ENCODE measurements at regions not wholly inside any gene's neighbourhood (a gene's known extent, or its start where the extent isn't known, plus 50 kb on each side); places are given as distances from the start of the nearest gene placed in this dataset.

DNA sequence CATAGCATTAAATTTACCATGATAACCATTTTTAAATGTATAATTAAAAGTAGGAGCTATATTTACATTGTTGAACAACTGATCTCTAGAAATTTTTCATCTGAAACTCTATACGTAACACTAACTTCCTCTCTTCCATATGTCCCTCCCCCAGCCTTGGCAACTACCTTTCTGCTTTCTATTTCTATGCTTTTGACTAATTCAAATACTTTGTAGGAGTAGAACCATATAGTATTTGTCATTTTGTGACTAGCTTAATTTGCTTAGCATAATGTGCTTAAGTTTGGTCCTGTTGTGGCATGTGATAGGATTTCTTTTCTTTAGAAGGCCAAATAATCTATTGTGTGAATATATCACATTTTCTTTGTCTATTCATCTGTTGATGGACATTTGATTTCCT, 225.3 kb upstream of the POT1 start:
- Histone ChIP-seq H3K27me3 (no peaks in the 10 kb centered on the region), H3K79me2 (ENCODE audit: low read depth) (no peaks in the 10 kb centered on the region), H3K9ac (no peak overlapping the region), H3K4me2 (no peak overlapping the region), H3K4me1 (peaks cover 5% of the 10 kb centered on the region), H3K36me3 (no peaks in the 10 kb centered on the region), H3F3A (ENCODE audit: low read depth) (no peaks in the 10 kb centered on the region), H3K9me3 (ENCODE audit: low read depth) (no peaks in the 10 kb centered on the region), H4K20me1 (ENCODE audit: low read depth) (no peaks in the 10 kb centered on the region), H2AFZ (replicated peaks) (no peak overlapping the region), H3K27ac (no peak overlapping the region), H3K4me3 (no peak overlapping the region)
- H3K36me3 Mint-ChIP-seq = no peaks in the 10 kb centered on the region
- no peak overlapping the region for H3K4me3 Mint-ChIP-seq
- TF ChIP-seq EZH2 (IDR thresholded peaks at IDR 0.05) = no peak
- TF ChIP-seq EZH2phosphoT487 (IDR thresholded peaks at IDR 0.05) = no peak
- TF ChIP-seq, protein P1, sequence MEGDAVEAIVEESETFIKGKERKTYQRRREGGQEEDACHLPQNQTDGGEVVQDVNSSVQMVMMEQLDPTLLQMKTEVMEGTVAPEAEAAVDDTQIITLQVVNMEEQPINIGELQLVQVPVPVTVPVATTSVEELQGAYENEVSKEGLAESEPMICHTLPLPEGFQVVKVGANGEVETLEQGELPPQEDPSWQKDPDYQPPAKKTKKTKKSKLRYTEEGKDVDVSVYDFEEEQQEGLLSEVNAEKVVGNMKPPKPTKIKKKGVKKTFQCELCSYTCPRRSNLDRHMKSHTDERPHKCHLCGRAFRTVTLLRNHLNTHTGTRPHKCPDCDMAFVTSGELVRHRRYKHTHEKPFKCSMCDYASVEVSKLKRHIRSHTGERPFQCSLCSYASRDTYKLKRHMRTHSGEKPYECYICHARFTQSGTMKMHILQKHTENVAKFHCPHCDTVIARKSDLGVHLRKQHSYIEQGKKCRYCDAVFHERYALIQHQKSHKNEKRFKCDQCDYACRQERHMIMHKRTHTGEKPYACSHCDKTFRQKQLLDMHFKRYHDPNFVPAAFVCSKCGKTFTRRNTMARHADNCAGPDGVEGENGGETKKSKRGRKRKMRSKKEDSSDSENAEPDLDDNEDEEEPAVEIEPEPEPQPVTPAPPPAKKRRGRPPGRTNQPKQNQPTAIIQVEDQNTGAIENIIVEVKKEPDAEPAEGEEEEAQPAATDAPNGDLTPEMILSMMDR (IDR thresholded peaks at IDR 0.05) = no peak
- peaks cover 7% of the 10 kb centered on the region for H3K4me1 Mint-ChIP-seq
- no peaks in the 10 kb centered on the region for H3K9me3 Mint-ChIP-seq
- no peaks in the 10 kb centered on the region for H3K27me3 Mint-ChIP-seq (ENCODE audit: insufficient read depth, low read depth)
- no peak for DNase-seq (ENCODE audit: low spot score)
- H3K27ac Mint-ChIP-seq = no peak overlapping the region

- no peaks in the 10 kb centered on the region for H3K27me3 Mint-ChIP-seq (ENCODE audit: insufficient read depth, low read depth)
- Histone ChIP-seq H3K27ac (no peak overlapping the region), H2AFZ (replicated peaks) (no peak overlapping the region), H3K79me2 (ENCODE audit: low read depth) (no peaks in the 10 kb centered on the region), H3K9ac (no peak overlapping the region), H3F3A (ENCODE audit: low read depth) (no peaks in the 10 kb centered on the region), H3K4me2 (no peak overlapping the region), H4K20me1 (ENCODE audit: low read depth) (no peaks in the 10 kb centered on the region), H3K9me3 (ENCODE audit: low read depth) (no peaks in the 10 kb centered on the region), H3K4me3 (no peak overlapping the region), H3K4me1 (no peaks in the 10 kb centered on the region), H3K27me3 (no peaks in the 10 kb centered on the region), H3K36me3 (no peaks in the 10 kb centered on the region)
- H3K4me1 Mint-ChIP-seq = peaks cover 3% of the 10 kb centered on the region
- no peak for DNase-seq (ENCODE audit: low spot score)
- H3K36me3 Mint-ChIP-seq = no peaks in the 10 kb centered on the region
- H3K9me3 Mint-ChIP-seq = no peaks in the 10 kb centered on the region
- TF ChIP-seq, protein P1 (IDR thresholded peaks at IDR 0.05) = no peak
- no peak for TF ChIP-seq EZH2phosphoT487 (IDR thresholded peaks at IDR 0.05)
- TF ChIP-seq EZH2 (IDR thresholded peaks at IDR 0.05) = no peak
- H3K27ac Mint-ChIP-seq = no peak overlapping the region
- H3K4me3 Mint-ChIP-seq = no peak overlapping the region
Measured at GRCh38 chr7:125149151-125149550, 219.5 kb upstream of the POT1 start.

GRCh38 chr7:125147047-125147446, 217.4 kb upstream of the POT1 start:
- Histone ChIP-seq H3K4me2 (no peak overlapping the region), H4K20me1 (ENCODE audit: low read depth) (no peaks in the 10 kb centered on the region), H3K9ac (no peak overlapping the region), H3K79me2 (ENCODE audit: low read depth) (no peaks in the 10 kb centered on the region), H3F3A (ENCODE audit: low read depth) (no peaks in the 10 kb centered on the region), H3K36me3 (no peaks in the 10 kb centered on the region), H3K27ac (no peak overlapping the region), H3K9me3 (ENCODE audit: low read depth) (no peaks in the 10 kb centered on the region), H2AFZ (replicated peaks) (no peak overlapping the region), H3K4me3 (no peak overlapping the region), H3K27me3 (no peaks in the 10 kb centered on the region), H3K4me1 (no peaks in the 10 kb centered on the region)
- DNase-seq (ENCODE audit: low spot score) = no peak
- Mint-ChIP-seq H3K4me1 (peaks cover 3% of the 10 kb centered on the region), H3K9me3 (no peaks in the 10 kb centered on the region), H3K27me3 (ENCODE audit: insufficient read depth, low read depth) (no peaks in the 10 kb centered on the region), H3K36me3 (no peaks in the 10 kb centered on the region), H3K27ac (no peak overlapping the region), H3K4me3 (no peak overlapping the region)
- TF ChIP-seq EZH2phosphoT487 (IDR thresholded peaks at IDR 0.05) (no peak), EZH2 (IDR thresholded peaks at IDR 0.05) (no peak)
- TF ChIP-seq, protein P1 (IDR thresholded peaks at IDR 0.05) = no peak
